ENCODE measurements at regions not wholly inside any gene's neighbourhood (a gene's known extent, or its start where the extent isn't known, plus 50 kb on each side); places are given as distances from the start of the nearest gene placed in this dataset.

- TF ChIP-seq CTCF (conservative IDR thresholded peaks at IDR 0.05; ENCODE audit: low read depth, low read length) (no peak), EZH2 (IDR thresholded peaks at IDR 0.05; ENCODE audit: low read length, unreplicated experiment) (no peak)
These were observed 1020.4 kb upstream of the FBXO33 start for GRCh38 chr14:40452674-40453073.
